Stimulated activated CD4-positive, alpha-beta T cell treated with anti-CD3 and anti-CD28 coated beads, Interleukin-2, amount 100 ng/mL, for 24 hours (primary cell): ENCODE measurements at regions not wholly inside any gene's neighbourhood (a gene's known extent, or its start where the extent isn't known, plus 50 kb on each side); places are given as distances from the start of the nearest gene placed in this dataset.
"Not testable (repeated sequence)": the region's sequence is repeated elsewhere in the genome, so short reads cannot be mapped to it uniquely, and the experiment has no call there.

Source experiments
- DNase-seq, 2 donors: peaks; one replicate each; pipeline ENCODE4 v3.0.0-alpha.2; 2020

DNA sequence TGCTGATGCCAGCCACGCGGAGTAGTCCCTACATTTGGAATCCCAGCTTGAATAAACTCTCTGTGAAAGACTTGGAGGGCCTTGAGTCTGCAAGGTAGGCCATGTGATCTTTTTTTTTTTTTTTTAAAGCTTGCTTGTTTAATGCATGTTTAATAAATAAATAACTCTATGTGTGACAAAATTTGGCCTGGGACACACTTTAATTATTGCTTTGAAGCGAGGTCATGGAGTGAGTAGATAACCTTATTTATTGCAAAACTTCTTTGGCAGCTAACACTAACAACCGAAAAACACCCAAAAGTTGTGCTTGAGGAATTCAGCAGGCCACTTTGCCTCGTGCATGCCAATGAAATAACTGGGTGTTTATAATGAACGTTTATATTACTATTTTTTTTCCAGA, 382.2 kb downstream of the FLRT2 start:
- DNase-seq, result no peak

DNA sequence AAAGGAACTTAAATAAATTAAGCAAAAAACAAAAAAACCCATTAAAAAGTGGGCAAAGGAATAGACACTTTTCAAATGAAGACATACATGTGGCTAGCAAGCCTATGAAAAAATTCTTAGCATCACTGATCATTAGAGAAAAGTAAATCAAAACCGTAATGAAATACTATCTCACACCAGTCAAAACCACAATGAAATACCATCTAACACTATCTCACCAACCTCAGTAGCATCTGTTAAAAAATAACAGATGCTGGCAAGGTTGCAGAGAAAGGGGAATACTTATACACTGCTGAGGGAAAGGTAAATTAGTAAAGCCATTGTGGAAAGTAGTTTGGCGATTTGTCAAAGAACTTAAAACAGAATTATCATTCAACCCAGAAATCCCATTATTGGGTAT, 381.1 kb downstream of the FLRT2 start:
- DNase-seq, result no peak

DNA sequence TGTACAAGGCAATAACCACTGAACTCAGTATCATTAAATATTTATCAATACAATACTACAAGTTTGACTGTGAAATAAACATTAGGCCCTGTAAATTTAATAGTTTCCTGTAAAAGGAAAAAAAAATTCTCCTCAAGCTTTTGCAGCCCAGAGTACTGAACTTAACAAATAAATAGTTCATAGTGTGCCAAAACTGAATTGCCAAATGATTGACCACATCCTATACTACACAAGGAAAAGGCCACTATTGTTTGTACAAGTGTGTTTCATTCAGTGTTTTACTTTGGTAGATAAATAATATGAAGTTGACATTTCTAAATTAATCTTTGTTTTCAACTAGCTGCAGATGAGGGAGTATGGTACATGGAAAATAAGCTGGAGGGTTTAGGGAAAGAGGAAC, 379.6 kb downstream of the FLRT2 start:
- no peak for DNase-seq

DNA sequence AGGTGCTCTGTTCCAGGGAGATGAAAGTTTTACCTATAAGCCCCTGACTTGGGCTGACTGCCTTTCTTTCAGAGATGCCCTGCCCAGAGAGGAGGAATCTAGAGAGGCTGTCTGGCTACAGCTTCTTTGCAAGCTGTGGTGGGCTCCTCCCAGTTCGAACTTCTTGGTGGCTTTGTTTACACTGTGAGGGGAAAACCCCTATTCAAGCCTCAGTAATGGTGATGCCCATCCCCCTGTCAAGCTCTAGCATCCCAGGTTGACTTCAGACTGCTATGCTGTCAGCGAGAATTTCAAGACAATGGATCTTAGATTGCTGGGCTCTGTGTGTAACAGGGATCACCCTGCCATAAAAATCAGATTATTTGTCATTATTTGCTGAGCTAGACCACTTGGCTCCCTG, 377.6 kb downstream of the FLRT2 start:
- no peak for DNase-seq

DNA sequence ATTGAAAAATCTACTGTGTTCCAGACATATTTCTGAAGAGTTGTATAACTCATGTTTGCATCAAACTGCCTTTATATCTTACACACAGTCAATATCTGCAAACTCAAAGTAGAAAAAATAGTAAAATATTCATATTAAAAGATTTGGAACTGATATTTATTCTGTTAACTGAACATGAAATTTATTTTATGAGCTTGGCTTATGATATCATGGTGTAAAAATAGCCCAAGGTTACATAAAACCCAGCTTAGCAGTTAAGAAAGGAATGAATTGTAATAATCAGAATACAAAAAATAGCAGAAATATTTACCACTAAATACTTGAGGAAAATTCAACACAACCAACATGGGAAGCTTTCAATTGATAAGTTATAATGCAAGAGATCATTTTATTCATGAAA, 367.9 kb downstream of the FLRT2 start:
- no peak for DNase-seq

DNA sequence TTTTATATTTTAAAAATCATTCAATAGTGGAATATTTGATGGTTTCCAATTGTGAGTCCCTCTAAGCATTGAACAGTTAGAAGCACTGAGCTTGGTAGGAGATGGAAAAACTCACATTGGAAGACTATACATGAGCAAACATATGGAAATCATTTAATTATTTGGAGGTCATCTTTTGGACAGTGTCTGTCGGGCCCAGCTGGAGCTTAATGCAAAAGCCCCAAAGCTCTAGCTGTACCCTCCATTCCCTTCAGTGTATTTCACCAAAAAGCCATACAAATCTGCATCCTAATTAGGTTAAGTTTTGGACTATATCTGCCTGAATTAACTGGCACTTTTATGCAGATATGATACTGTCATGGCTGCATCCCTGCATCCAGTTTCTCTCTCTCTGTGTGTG, 365.7 kb downstream of the FLRT2 start:
- no peak for DNase-seq

DNA sequence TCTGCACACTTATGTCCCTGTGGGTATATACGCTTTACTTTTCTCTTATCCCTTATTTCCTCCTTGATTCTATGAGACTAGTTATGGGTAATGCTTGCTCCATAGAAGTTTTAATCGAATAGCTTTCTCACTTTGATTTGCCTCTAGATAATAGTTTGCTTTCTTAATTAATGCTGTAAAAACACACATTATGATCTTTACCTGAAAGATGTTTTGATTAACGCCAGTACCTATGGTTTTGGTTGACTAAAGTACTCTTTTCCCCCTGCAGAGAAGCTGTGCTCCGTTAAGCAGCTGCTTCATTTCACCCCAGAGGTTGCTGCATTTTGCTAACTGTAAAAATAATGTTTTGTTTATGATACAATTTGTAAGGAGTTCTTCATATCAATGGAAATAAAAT, 362.3 kb downstream of the FLRT2 start:
- no peak for DNase-seq

DNA sequence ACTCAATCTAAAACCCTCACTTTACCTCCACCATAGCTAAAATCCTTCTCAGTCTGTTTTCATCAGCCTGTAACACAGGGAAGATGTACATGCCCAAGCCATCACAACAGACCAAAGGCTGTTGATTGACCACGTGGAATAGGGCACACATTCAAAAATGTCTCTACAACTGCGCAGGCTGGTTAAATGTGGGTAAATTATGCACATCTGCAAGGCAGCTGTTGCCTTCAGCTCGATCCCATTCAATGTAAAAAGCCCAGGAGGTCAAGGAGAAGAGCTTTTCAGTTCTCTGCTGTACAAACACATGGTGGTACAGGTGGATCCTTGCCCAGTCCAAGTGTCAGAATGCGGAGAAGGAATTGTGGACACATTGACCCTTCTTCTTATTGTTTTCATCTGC, 354.0 kb downstream of the FLRT2 start:
- no peak for DNase-seq

DNA sequence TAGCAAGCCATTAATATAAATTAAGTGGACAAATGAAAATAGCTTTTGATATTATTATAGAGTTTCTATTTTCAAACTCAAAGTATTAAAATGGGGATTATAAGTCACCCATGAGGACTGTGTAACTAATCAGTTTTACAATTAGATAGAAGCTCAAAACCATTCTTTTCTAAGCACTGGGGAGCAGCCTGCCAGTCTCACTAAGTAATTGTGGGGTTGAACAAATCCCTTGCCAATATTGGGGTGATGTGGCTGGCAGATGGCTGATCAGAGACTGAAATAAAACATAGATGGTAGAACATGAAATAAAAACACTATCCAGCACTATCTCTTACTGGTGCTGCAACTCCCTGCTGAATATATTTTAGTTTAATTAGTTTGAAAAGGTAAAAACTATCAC, 353.2 kb downstream of the FLRT2 start:
- DNase-seq, result no peak

DNA sequence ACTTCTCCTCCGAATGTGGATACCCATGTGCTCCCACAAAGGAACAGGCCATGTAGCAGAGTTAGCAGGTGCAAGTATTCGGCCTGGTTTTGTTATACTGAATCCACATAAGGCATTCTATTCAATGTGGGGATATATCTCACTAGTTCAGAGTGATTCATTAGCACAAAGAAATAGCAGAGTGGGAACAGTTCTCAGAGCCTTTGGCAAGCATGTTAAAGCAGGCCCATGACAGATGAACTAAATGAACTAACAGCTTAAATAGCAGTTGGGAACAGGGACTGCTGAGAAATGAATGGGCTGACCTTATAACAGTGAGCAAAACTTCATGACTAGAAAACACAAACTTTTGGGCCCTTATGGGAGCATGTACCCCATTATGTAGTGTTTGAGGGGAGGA, 352.0 kb downstream of the FLRT2 start:
- DNase-seq, result no peak

DNA sequence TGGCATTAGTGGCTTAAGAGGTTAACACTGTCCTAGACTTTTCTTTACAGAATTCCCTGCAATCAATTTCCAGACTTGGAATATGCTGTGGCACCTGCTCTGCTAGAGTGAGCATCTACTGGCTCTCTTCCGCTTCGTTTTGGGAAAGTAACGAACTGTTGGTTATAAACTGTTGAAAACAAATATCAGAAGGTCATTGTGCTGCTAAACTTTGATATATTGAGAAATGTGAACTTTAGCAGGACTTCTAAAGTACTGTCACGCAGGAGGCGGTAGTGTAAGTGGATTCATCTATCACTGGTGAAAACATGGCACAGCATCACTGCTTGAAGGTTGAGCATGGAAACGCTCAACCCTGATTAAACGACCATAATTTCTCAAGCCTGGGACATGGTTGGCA, 348.9 kb downstream of the FLRT2 start:
- DNase-seq, result no peak

DNA sequence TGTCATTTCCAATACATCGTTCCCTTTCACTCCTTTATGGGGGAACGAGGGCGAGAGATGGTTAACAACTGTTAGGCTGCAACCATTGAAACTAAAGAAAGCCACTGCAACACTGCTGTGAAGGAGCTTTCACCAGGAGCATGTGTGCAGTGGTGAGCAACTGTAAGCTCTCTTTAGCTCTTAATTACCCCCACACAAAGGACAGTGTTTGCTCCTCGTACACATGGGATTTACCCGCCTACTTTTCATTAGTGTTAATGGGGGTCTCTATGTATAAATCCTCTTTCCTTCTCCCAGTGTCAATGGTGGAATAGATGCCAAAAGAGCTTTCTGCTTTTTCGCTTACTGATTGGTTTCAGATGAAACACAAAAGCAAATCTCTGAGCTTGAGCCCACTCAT, 343.1 kb downstream of the FLRT2 start:
- no peak for DNase-seq

DNA sequence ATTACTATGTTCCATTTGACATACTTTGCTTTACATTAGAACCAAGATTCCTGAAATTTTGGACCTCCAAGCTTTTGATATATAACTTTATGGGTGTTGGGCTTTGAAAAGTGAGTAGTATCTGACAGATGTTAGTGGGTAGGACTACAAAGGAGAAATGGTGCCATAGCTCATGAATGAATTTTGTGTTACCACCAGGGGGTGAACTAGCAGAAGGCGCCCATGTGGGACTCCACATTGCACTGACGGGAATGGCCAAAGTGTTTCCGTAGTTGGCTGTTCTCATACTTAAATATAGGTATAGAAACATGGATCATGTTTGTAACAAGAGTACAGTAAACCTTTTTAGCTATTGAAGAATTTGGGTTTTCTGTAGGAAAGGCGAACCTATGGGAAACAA, 337.5 kb downstream of the FLRT2 start:
- no peak for DNase-seq

DNA sequence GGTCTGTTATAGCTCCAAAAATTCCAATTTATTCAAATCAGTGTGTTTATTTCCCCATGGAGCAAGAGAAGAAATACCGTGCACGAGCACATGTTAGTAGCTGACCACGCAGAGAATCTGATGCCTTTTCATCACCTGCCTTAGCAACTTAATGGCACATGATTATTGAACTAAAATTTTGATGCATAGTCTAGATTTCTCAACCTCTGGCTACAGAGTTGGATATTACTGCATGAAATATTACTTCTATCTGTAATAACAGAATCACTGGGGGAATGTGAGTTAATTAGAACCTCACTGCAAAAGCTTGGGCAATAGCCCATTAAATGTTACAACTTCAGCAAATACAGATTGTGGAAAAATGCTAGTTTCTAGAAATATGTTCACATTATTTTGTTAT, 335.8 kb downstream of the FLRT2 start:
- DNase-seq, result no peak

DNA sequence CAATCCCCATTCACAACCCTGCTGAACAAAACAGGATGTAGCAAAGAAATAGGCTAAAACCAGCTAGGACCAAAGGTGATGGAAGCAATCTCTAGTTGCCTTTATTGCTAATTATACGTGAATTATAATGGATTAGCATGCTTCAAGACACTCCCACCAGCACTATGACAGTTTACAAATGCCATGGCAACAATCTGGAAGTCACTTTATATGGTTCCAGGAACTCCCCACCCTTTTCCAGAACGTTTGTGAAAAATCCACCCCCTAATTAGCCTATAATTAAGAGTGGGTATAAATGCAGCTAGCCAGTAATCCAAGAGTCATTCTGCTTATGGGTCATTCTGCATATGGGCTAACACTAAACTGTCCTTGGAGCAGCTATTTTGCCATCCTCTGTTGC, 328.7 kb downstream of the FLRT2 start:
- no peak for DNase-seq

DNA sequence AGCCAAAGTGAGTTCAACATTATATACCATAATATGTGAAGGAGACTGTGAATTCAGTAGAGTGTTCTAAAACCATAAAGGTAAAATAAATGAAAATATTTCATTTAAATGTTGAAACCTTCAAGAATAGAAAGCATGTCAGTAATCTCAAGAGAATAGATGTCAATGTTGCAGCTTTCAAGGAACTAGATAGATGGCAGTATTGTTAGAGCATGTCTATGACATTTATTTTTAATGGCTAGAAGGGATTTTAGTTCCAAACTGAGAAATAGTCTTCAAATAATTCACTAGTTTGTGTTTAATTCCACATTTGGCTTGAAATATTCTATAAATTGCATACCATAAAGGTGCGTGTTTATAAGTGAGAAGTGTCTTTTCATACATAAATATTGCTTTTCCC, 326.5 kb downstream of the FLRT2 start:
- no peak for DNase-seq

DNA sequence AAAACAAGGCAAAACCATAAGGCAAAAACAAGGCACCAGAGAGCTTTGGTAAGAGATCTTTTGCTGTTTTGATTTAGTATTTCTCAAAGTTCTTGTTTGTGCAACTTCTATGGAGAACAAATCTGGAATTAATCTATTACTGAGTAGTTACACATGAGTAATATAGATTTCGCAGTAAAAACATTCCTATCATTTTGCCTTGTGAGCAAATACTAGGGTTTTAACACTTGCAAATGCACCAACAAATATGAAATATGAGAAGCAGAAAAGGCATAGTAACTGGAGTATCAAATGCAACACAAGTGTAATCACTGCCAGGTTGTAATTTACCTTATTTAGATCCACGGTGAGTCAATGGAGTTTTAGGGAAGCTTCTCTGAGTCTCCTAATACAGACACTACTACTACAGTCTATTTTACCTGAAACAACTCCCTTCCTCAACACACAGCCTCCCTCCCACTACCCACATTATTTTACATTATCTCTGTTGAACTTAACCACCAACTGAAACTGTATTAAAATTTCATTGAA, 324.1 kb downstream of the FLRT2 start:
- no peak for DNase-seq

DNA sequence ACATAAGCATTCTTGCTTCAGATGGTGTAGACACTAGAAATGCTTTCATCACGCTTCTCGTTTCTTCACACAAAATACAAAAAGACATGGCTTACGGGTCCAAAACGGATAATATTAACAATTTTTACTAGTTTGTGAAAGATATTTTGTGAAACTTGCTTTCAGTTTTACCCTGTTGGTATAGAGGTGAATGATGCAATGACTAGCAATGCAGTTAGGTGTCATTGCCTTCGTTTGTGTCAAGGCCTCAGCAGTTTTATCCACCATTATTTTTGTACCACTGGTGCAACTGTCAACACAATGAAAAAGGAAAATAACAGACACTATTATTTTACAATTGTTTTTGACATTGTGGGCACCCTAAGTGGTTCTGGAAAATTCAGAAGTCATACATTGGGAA, 323.0 kb downstream of the FLRT2 start:
- no peak for DNase-seq

DNA sequence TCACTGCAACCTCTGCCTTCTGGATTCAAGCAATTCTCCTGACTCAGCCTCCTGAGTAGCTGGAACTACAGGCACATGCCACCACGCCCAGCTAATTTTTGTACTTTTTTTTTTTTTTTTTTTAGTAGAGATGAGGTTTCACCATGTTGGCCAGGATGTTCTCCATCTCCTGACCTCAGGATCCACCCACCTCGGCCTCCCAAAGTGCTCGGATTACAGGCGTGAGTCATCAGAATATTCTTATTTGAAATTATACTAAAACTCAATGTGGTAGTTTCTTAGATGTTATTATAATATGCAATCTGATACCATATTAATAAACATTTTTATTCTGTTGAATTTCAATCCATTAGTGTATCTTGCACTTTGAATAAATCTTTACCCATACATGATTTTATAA, 322.2 kb downstream of the FLRT2 start:
- not testable (repeated sequence) for DNase-seq

DNA sequence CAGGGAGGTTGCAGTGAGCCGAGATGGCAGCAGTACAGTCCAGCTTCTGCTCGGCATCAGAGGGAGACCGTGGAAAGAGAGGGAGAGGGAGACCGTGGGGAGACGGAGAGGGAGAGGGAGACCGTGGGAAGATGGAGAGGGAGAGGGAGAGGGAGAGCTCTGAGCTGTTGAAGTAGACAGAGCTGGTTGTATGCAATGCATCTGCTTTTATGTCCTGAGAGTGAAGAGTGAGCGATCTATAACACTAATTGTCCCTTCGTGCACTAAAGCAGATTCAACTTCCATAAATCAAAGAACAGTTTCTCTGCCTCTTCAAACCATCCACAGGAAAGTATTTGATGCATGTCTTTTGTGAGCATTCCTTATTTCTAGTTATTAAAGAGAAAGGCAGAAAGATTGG, 300.6 kb downstream of the FLRT2 start:
- DNase-seq, result not testable (repeated sequence)

DNA sequence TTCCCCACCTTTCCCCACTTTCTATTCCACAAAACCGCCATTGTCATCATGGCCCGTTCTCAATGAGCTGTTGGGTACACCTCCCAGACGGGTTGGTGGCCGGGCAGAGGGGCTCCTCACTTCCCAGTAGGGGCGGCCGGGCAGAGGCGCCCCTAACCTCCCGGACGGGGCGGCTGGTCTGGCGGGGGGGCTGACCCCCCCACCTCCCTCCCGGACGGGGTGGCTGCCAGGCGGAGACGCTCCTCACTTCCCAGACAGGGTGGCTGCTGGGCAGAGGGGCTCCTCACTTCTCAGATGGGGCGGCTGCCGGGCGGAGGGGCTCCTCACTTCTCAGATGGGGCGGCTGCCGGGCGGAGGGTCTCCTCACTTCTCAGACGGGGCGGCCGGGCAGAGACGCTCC, 299.7 kb downstream of the FLRT2 start:
- DNase-seq, result not testable (repeated sequence)

DNA sequence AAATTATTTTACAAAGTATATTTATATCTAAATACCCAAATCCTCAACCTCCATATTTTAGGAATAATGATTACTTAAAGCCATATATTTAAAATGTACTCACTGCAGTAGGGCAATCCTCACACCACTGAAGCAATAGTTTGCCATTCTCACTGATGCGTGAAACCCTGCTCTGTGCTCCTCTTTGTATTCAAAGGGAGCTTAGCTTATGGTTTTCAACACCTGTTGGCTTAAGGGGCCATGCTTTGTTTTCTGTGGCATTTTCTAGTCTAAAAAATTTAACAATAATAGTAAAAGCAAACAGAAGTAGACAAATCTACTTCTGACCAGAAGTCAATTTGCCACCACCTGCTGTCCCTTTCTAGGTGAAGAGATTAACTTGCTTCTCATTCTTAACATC, 294.6 kb downstream of the FLRT2 start:
- no peak for DNase-seq

DNA sequence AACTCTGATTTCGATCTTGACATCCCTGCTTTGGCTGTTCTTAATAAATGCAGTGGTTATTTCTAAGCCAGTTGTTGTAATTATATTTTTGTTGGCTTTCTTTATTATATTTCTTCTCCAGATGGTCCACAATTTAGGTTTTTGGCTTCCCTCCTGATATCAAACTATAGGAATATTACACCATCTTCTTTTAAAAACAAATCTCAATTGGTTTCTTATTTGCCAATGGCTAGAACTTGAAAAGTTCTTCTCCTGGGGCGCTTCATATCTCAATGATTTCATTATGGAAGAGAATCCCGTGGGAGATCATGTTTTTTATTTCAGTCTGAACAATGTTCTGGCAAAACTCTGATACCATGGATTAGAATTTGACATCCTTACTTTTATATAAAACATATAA, 292.3 kb downstream of the FLRT2 start:
- no peak for DNase-seq

DNA sequence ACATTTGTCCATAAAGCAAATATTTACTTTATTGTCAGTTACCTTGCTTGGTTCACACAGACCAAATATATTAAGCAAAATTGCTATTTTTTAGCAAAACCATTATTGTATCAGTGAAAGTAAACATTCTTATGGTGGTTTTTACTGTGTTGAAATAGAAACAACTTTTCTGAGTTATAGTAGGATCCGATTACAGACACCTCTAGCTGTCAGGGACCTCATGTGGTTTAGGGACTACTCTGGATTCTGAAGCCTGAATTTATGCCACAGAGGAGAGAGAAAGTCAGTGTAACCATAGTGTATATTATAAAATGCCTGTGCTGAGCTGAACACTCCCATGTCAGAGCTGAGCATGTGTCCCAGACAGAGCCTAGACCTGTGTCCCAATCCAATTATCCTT, 287.5 kb downstream of the FLRT2 start:
- DNase-seq, result no peak

DNA sequence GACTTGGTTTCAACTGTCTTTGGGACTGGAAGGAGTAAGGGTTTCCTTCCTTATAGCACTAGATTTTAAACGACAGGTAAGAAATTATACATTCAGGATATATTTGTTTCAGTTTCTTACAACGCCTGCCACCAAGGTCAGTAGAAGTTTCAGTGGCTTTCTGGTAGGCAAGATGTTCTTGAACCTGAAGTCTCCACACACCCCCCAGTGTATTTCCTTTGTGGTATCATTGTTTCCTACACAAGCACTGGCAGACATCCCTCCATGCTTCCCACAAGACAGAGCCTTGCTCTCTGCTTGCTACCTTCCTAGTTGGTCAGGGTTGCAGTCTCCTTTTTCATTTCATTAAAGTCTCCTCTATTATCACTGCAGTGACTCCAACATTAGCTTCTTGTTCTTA, 283.1 kb downstream of the FLRT2 start:
- no peak for DNase-seq

DNA sequence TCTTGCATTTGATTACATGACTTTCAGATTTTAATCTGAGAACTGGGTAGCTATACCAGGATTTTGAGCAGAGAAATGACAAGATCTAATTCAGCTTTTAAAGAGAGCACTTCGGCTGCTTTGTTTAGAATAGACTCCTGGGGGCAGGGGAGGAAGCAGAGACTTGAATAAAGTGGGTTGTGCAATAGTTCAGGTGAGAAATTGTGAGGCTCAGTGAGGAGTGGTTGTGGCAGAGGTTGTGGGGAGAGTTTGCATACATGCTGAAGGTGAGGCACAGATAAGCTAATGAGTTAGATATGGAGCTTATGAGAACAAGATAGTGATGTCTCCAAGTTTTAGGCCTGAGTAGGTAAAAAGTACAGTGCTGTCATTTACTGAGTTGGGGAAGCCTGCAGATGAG, 281.4 kb downstream of the FLRT2 start:
- no peak for DNase-seq
